ENCODE measurements at regions not wholly inside any gene's neighbourhood (a gene's known extent, or its start where the extent isn't known, plus 50 kb on each side); places are given as distances from the start of the nearest gene placed in this dataset.

GRCh38 chr10:31677195-31678138 lies 251.2 kb downstream of the ARHGAP12 start:
- Histone ChIP-seq H3K9ac (ENCODE audit: low read depth, low read length) (no peak overlapping the region), H2BK15ac (ENCODE audit: low read depth, low read length) (no peak overlapping the region), H2AFZ (replicated peaks; ENCODE audit: low read length, poor library complexity) (no peak overlapping the region), H3K9me1 (ENCODE audit: insufficient read depth, low read length) (no peaks in the 10 kb centered on the region), H2BK5ac (ENCODE audit: low read depth, low read length, poor library complexity, severe bottlenecking) (no peak overlapping the region), H3K18ac (ENCODE audit: low read depth, low read length) (no peak overlapping the region), H3K56ac (ENCODE audit: extremely low read depth, insufficient read depth, low read length) (no peak overlapping the region), H2AK9ac (replicated peaks; ENCODE audit: low read depth, low read length, poor library complexity) (no peak overlapping the region), H3K4me1 (ENCODE audit: control insufficient read depth, insufficient read depth, low read length) (no peaks in the 10 kb centered on the region), H3K36me3 (ENCODE audit: control insufficient read depth, insufficient read depth, low read length) (no peaks in the 10 kb centered on the region), H3K9me3 (ENCODE audit: control insufficient read depth, insufficient read depth, low read length) (peaks cover 16% of the 10 kb centered on the region), H3K79me1 (ENCODE audit: low read depth in 1 of 2, low read length in 2 of 2) (no peaks in the 10 kb centered on the region), H3K27ac (ENCODE audit: insufficient read depth, low read length) (no peak overlapping the region), H4K91ac (ENCODE audit: insufficient read depth, low read depth, low read length) (no peak overlapping the region), H3K23ac (ENCODE audit: low read depth, low read length) (no peak overlapping the region), H3K4me2 (ENCODE audit: low read depth, low read length) (no peak overlapping the region), H2AK5ac (ENCODE audit: low read depth, low read length) (no peak overlapping the region), H4K20me1 (ENCODE audit: insufficient read depth, low read length) (no peaks in the 10 kb centered on the region), H2BK20ac (ENCODE audit: low read depth, low read length) (no peak overlapping the region), H2BK120ac (ENCODE audit: low read depth, low read length) (no peak overlapping the region), H3K4me3 (ENCODE audit: insufficient read depth, low read depth, low read length) (no peak overlapping the region), H3K27me3 (ENCODE audit: control insufficient read depth, insufficient read depth, low read length) (no peaks in the 10 kb centered on the region; the same call in 1 of the 2 replicates), H4K8ac (ENCODE audit: low read depth in 2 of 2, low read length in 2 of 2) (no peak overlapping the region), H4K5ac (ENCODE audit: low read depth, low read length) (no peak overlapping the region), H3K14ac (replicated peaks; ENCODE audit: low read depth, low read length) (no peak overlapping the region), H3K4ac (ENCODE audit: low read depth, low read length) (no peak overlapping the region)
- no TSS peak for BruUV-seq (replicated peaks)
- no peak for DNase-seq
- CTCF ChIA-PET: interaction anchor here (0.5 kb wide), 1 partner anchor 1165 kb away, joined by 3 read pairs; no protein-coding TSS in a partner anchor
- TF ChIP-seq USF2 (IDR thresholded peaks at IDR 0.05; ENCODE audit: low read depth, low read length) (no peak), BHLHE40 (IDR thresholded peaks at IDR 0.05; ENCODE audit: low read depth, low read length) (no peak), MXI1 (IDR thresholded peaks at IDR 0.05; ENCODE audit: borderline replicate concordance, low read depth, low read length) (no peak), FOS (IDR thresholded peaks at IDR 0.05; ENCODE audit: low read depth, low read length) (no peak), NFE2L2 (IDR thresholded peaks at IDR 0.05; ENCODE audit: low read depth, low read length) (no peak), SMC3 (IDR thresholded peaks at IDR 0.05; ENCODE audit: low read depth, low read length) (no peak), RCOR1 (IDR thresholded peaks at IDR 0.05; ENCODE audit: insufficient replicate concordance, low read length) (no peak), RAD21 (IDR thresholded peaks at IDR 0.05; ENCODE audit: low read length) (no peak), CHD1 (IDR thresholded peaks at IDR 0.05; ENCODE audit: low read depth, low read length) (no peak), RFX5 (IDR thresholded peaks at IDR 0.05; ENCODE audit: low read depth, low read length) (no peak), CTCF (conservative IDR thresholded peaks at IDR 0.05; ENCODE audit: low read depth, low read length) (no peak), MAZ (IDR thresholded peaks at IDR 0.05; ENCODE audit: borderline replicate concordance, low read depth, low read length) (no peak)
- in situ Hi-C loops (cut with MboI; ENCODE audit: low sequenced_read_pairs): no loop called here
- POLR2A ChIA-PET (ENCODE audit: unreplicated experiment): no interaction called here
- 70% methylated on average over 3 of the region's 16 CpGs; no CpG with 5 or more reads in 1 of the 2 experiments for WGBS, 2 experiments (ENCODE audit: extremely low coverage in 2 of 2, insufficient read length in 1 of 2)
- dilution Hi-C loops (cut with HindIII; ENCODE audit: low sequenced_read_pairs, unreplicated experiment): no loop called here
- intact Hi-C loops (cut with micrococcal nuclease): no loop called here
- no peak for ATAC-seq (ENCODE audit: low read depth)
